ENCODE measurements at regions not wholly inside any gene's neighbourhood (a gene's known extent, or its start where the extent isn't known, plus 50 kb on each side); places are given as distances from the start of the nearest gene placed in this dataset.

- TF ChIP-seq, protein P1, sequence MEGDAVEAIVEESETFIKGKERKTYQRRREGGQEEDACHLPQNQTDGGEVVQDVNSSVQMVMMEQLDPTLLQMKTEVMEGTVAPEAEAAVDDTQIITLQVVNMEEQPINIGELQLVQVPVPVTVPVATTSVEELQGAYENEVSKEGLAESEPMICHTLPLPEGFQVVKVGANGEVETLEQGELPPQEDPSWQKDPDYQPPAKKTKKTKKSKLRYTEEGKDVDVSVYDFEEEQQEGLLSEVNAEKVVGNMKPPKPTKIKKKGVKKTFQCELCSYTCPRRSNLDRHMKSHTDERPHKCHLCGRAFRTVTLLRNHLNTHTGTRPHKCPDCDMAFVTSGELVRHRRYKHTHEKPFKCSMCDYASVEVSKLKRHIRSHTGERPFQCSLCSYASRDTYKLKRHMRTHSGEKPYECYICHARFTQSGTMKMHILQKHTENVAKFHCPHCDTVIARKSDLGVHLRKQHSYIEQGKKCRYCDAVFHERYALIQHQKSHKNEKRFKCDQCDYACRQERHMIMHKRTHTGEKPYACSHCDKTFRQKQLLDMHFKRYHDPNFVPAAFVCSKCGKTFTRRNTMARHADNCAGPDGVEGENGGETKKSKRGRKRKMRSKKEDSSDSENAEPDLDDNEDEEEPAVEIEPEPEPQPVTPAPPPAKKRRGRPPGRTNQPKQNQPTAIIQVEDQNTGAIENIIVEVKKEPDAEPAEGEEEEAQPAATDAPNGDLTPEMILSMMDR (IDR thresholded peaks at IDR 0.05), result no peak
- no peak for TF ChIP-seq POLR2A (IDR thresholded peaks at IDR 0.05)
These were observed 984.4 kb downstream of the RAB28 start for GRCh38 chr4:12499693-12500092.
